Spleen (tissue), 7 donors: ENCODE measurements at regions not wholly inside any gene's neighbourhood (a gene's known extent, or its start where the extent isn't known, plus 50 kb on each side); places are given as distances from the start of the nearest gene placed in this dataset.

ENCODE experiments used
- POLR2A ChIP-seq, 3 donors: fragments of 450-650 bp; IDR thresholded peaks; one replicate each; pipeline ENCODE4 v1.5.1; 2017; ENCODE audit warnings: antibody characterized with exemption in 3 of 3, mild to moderate bottlenecking in 1 of 3
- POLR2AphosphoS5 ChIP-seq, 3 donors: sonication (generic); formaldehyde crosslinking; IDR thresholded peaks; one replicate each; pipeline ENCODE4 v1.5.1; 2017; ENCODE audit warnings: antibody characterized with exemption in 3 of 3
- TF ChIP-seq, protein P1 (sequence below), 11 experiments: fragments of 200-600 bp in 7 of 11; fragments of 450-650 bp in 4 of 11; sonication (generic) in 4 of 11; IDR thresholded peaks in 8 of 11; conservative IDR thresholded peaks in 3 of 11; 1 replicate in 7 of 11; 2 replicates in 4 of 11; pipeline versions ENCODE4 v1.4.0 to v1.8.0; 2016 to 2021; ENCODE audit warnings: antibody characterized with exemption in 11 of 11, inconsistent platforms in 4 of 11, mild to moderate bottlenecking in 1 of 11
- donor health status: DM: no; HTN: no; CAD: no; lungs with moderate emphysema.
- donor health status: DM: no; HTN: no; CAD: no.
- donor health status: DM: no; HTN: no; CAD: no.

DNA sequence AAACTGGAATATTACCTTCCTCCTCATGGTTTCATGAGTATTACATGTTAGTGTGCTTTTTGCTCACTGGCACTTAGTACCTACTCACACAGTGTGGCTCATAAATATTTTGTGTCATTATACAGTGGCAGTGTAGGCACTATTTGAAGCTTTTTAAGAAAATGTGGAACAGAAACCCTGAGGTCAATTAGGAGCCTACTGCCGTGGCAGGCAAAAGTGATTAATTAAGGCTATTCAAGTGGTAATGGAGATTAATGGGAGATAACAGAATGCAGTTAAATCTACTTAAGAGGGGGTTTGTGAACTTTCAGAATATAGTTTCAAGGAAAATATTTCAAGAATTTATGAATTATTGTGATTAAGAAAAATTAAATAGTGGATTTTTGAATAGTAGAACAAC lies 277.6 kb downstream of the HGF start:
- TF ChIP-seq, protein P1, sequence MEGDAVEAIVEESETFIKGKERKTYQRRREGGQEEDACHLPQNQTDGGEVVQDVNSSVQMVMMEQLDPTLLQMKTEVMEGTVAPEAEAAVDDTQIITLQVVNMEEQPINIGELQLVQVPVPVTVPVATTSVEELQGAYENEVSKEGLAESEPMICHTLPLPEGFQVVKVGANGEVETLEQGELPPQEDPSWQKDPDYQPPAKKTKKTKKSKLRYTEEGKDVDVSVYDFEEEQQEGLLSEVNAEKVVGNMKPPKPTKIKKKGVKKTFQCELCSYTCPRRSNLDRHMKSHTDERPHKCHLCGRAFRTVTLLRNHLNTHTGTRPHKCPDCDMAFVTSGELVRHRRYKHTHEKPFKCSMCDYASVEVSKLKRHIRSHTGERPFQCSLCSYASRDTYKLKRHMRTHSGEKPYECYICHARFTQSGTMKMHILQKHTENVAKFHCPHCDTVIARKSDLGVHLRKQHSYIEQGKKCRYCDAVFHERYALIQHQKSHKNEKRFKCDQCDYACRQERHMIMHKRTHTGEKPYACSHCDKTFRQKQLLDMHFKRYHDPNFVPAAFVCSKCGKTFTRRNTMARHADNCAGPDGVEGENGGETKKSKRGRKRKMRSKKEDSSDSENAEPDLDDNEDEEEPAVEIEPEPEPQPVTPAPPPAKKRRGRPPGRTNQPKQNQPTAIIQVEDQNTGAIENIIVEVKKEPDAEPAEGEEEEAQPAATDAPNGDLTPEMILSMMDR (IDR thresholded peaks at IDR 0.05 in 8 of 11, conservative IDR thresholded peaks at IDR 0.05 in 3 of 11), result no peak
- TF ChIP-seq POLR2A (IDR thresholded peaks at IDR 0.05) (no peak), POLR2AphosphoS5 (IDR thresholded peaks at IDR 0.05) (no peak)
